HCT116 (cell line): ENCODE measurements at regions not wholly inside any gene's neighbourhood (a gene's known extent, or its start where the extent isn't known, plus 50 kb on each side); places are given as distances from the start of the nearest gene placed in this dataset.

Experiments used
- ATAC-seq: fragments of 200-7000 bp; cut with Tn5 transposase; 2 replicates; pipeline ENCODE4 v1.9.1; 2020; ENCODE audit warnings: mild to moderate bottlenecking, moderate library complexity
- BruUV-seq: library from RNA; stranded (reverse); fragments of 400-500 nt; replicated peaks from 2 replicates; lab custom pipeline; 2021; lab: Mats Ljungman, UMichigan
- CTCF ChIA-PET: fragments of 300-600 bp; sonication (Branson Sonifier 250); formaldehyde crosslinking; loops from one replicate; lab custom pipeline; 2021; ENCODE audit warnings: antibody characterized with exemption; lab: Charles Lee
- POLR2A ChIA-PET: fragments of 300-600, 350-600 bp; sonication (Branson Sonifier 250); formaldehyde crosslinking; loops from one replicate; lab custom pipeline; 2021; ENCODE audit warnings: antibody characterized with exemption; lab: Charles Lee
- RAD21 ChIA-PET, 2 experiments: fragments of 300-600 bp; sonication (Branson Sonifier 250); formaldehyde crosslinking; loops; one replicate each; lab custom pipeline; 2023; ENCODE audit warnings: low total read pairs in 2 of 2; ENCODE audit not compliant: uncharacterized antibody in 2 of 2, unreplicated experiment in 2 of 2, low non-redundant PET in 1 of 2; lab: Charles Lee
- DNase-seq: peaks from one replicate; pipeline ENCODE4 v3.0.0-alpha.2; 2010; ENCODE audit warnings: low read depth, low spot score
- H2AFZ ChIP-seq: fragments of 200-600 bp; shearing (Covaris generic), sonication (generic); 2 replicates; pipeline ENCODE4 v1.6.1; 2017; ENCODE audit warnings: low read depth, mixed run types, mixed read lengths, antibody characterized with exemption, low read length; ENCODE audit not compliant: poor library complexity, severe bottlenecking
- H3K27ac ChIP-seq: 2 replicates; pipeline ENCODE4 v1.5.1; 2012; ENCODE audit warnings: low read depth, low read length
- H3K27me3 ChIP-seq: fragments of 200-600 bp; sonication (generic); 2 replicates; pipeline ENCODE4 v1.6.1; 2016; ENCODE audit warnings: mixed run types, low read length, mixed read lengths; ENCODE audit not compliant: insufficient read depth
- H3K36me3 ChIP-seq, 2 experiments: fragments of 200-500 bp in 1 of 2; fragments of 200-600 bp in 1 of 2; sonication (Bioruptor generic) in 1 of 2; sonication (generic) in 1 of 2; 2 replicates each; pipeline versions ENCODE4 v1.5.1 to v1.6.1; 2014 to 2016; ENCODE audit warnings: low read length in 2 of 2, inconsistent platforms in 1 of 2, mixed read lengths in 1 of 2, mixed run types in 1 of 2; ENCODE audit not compliant: insufficient read depth in 2 of 2, control insufficient read depth in 1 of 2
- H3K4me1 ChIP-seq, 2 experiments: fragments of 200-600 bp in 1 of 2; sonication (generic) in 1 of 2; 2 replicates each; pipeline versions ENCODE4 v1.5.1 to v1.6.1; 2012 to 2017; ENCODE audit warnings: low read length in 2 of 2, inconsistent platforms in 1 of 2, mild to moderate bottlenecking in 1 of 2, mixed read lengths in 1 of 2, mixed run types in 1 of 2, moderate library complexity in 1 of 2; ENCODE audit not compliant: insufficient read depth in 2 of 2, control insufficient read depth in 1 of 2
- H3K4me2 ChIP-seq: fragments of 200-600 bp; sonication (generic); 2 replicates; pipeline ENCODE4 v1.6.1; 2017; ENCODE audit warnings: mixed run types, low read length, mixed read lengths
- H3K4me3 ChIP-seq, 2 experiments: fragments of 200-600 bp in 1 of 2; sonication (generic) in 1 of 2; replicated peaks in 1 of 2; 2 replicates each; pipeline ENCODE4 v1.5.1; 2011 to 2016; ENCODE audit warnings: low read length in 2 of 2, control low read depth in 1 of 2, low read depth in 1 of 2, mild to moderate bottlenecking in 1 of 2, mixed read lengths in 1 of 2, mixed run types in 1 of 2
- H3K79me2 ChIP-seq: fragments of 200-600 bp; sonication (generic); 2 replicates; pipeline ENCODE4 v1.6.1; 2017; ENCODE audit warnings: mild to moderate bottlenecking, mixed run types, low read length, moderate library complexity, mixed read lengths; ENCODE audit not compliant: insufficient read depth
- H3K9ac ChIP-seq: fragments of 200-600 bp; sonication (generic); 2 replicates; pipeline ENCODE4 v1.6.1; 2016; ENCODE audit warnings: low read length, mixed read lengths
- H3K9me2 ChIP-seq: fragments of 200-600 bp; sonication (generic), shearing (Covaris generic); 2 replicates; pipeline ENCODE4 v1.6.1; 2017; ENCODE audit warnings: mixed run types, mild to moderate bottlenecking, moderate library complexity; ENCODE audit not compliant: insufficient read depth
- H3K9me3 ChIP-seq, 2 experiments: fragments of 200-500 bp in 1 of 2; fragments of 200-600 bp in 1 of 2; sonication (Bioruptor generic) in 1 of 2; sonication (generic) in 1 of 2; 2 replicates each; pipeline ENCODE4 v1.6.1; 2014 to 2017; ENCODE audit warnings: low read length in 2 of 2, mixed read lengths in 2 of 2, inconsistent platforms in 1 of 2, low read depth in 1 of 2, mild to moderate bottlenecking in 1 of 2, mixed run types in 1 of 2, moderate library complexity in 1 of 2; ENCODE audit not compliant: control insufficient read depth in 1 of 2, insufficient read depth in 1 of 2
- H4K20me1 ChIP-seq: fragments of 200-600 bp; sonication (generic), shearing (Covaris generic); 2 replicates; pipeline ENCODE4 v1.6.1; 2017; ENCODE audit warnings: mixed run types, mild to moderate bottlenecking, moderate library complexity; ENCODE audit not compliant: insufficient read depth
- CEBPB ChIP-seq: IDR thresholded peaks from 2 replicates; pipeline ENCODE4 v1.6.1; 2012; ENCODE audit warnings: low read depth
- CTCF ChIP-seq, 3 experiments: fragments of 200-600 bp in 1 of 3; sonication (generic) in 1 of 3; IDR thresholded peaks in 2 of 3; conservative IDR thresholded peaks in 1 of 3; 2 replicates each; pipeline ENCODE4 v1.5.1; 2012 to 2017; ENCODE audit warnings: low read depth in 2 of 3, low read length in 2 of 3, antibody characterized with exemption in 1 of 3, borderline replicate concordance in 1 of 3, control low read depth in 1 of 3, mild to moderate bottlenecking in 1 of 3, mixed read lengths in 1 of 3, mixed run types in 1 of 3, moderate library complexity in 1 of 3; ENCODE audit not compliant: insufficient read depth in 1 of 3
- EGR1 ChIP-seq: IDR thresholded peaks from 2 replicates; pipeline ENCODE4 v1.6.1; 2012; ENCODE audit warnings: low read depth
- ELF1 ChIP-seq: IDR thresholded peaks from 2 replicates; pipeline ENCODE4 v1.6.1; 2012; ENCODE audit warnings: low read depth, borderline replicate concordance
- EZH2phosphoT487 ChIP-seq: fragments of 200-600 bp; IDR thresholded peaks from 2 replicates; pipeline ENCODE4 v1.6.1; 2018; ENCODE audit warnings: antibody characterized with exemption, borderline replicate concordance
- FOSL1 ChIP-seq: IDR thresholded peaks from 2 replicates; pipeline ENCODE4 v1.6.1; 2012; ENCODE audit warnings: low read depth
- POLR2AphosphoS5 ChIP-seq: IDR thresholded peaks from 2 replicates; pipeline ENCODE4 v1.6.1; 2011; ENCODE audit warnings: mild to moderate bottlenecking, low read depth, low read length, moderate library complexity
- RAD21 ChIP-seq: IDR thresholded peaks from 2 replicates; pipeline ENCODE4 v1.6.1; 2012; ENCODE audit warnings: low read depth, mild to moderate bottlenecking
- REST ChIP-seq: IDR thresholded peaks from 2 replicates; pipeline ENCODE4 v1.6.1; 2012; ENCODE audit warnings: low read depth
- SP1 ChIP-seq: IDR thresholded peaks from 2 replicates; pipeline ENCODE4 v1.6.1; 2012; ENCODE audit warnings: low read depth
- TCF7L2 ChIP-seq: IDR thresholded peaks from 2 replicates; pipeline ENCODE4 v1.7.0; 2011; ENCODE audit warnings: borderline replicate concordance, inconsistent platforms; ENCODE audit not compliant: insufficient read depth, insufficient read length; ENCODE audit errors: extremely low read depth
- YY1 ChIP-seq: IDR thresholded peaks from 2 replicates; pipeline ENCODE4 v1.6.1; 2011; ENCODE audit warnings: low read length, low read depth, moderate library complexity, mild to moderate bottlenecking; ENCODE audit not compliant: insufficient replicate concordance; ENCODE audit errors: extremely low read depth
- ZBTB33 ChIP-seq: IDR thresholded peaks from 2 replicates; pipeline ENCODE4 v1.6.1; 2011; ENCODE audit warnings: mild to moderate bottlenecking, low read length, moderate library complexity; ENCODE audit not compliant: insufficient replicate concordance; ENCODE audit errors: extremely low read depth
- ZNF274 ChIP-seq: fragments of 200-500 bp; sonication (Bioruptor generic); IDR thresholded peaks from 2 replicates; pipeline ENCODE4 v1.6.1; 2014; ENCODE audit warnings: mild to moderate bottlenecking, low read depth, low read length, inconsistent platforms
- intact Hi-C: fragments of 100-400 bp; cut with micrococcal nuclease; formaldehyde crosslinking; loops from 2 replicates; pipeline ENCODE4 v1.10.0; 2022

GRCh38 chr14:97368049-97368448, 570.9 kb downstream of the VRK1 start:
- H4K20me1 ChIP-seq = no peaks in the 10 kb centered on the region
- RAD21 ChIA-PET = no interaction called here
- BruUV-seq = no TSS peak
- POLR2A ChIA-PET = no interaction called here
- H3K4me1 ChIP-seq = no peaks in the 10 kb centered on the region
- H3K36me3 ChIP-seq = no peaks in the 10 kb centered on the region
- H3K79me2 ChIP-seq = no peaks in the 10 kb centered on the region
- TF ChIP-seq ZNF274 (no peak), EGR1 (no peak), REST (no peak), FOSL1 (no peak), ELF1 (no peak), CTCF (IDR thresholded peaks at IDR 0.05 in 2 of 3, conservative IDR thresholded peaks at IDR 0.05 in 1 of 3; ENCODE audit: borderline replicate concordance in 1 of 3, insufficient read depth in 1 of 3, low read depth in 2 of 3, low read length in 2 of 3) (no peak), ZBTB33 (no peak), YY1 (no peak), CEBPB (no peak), POLR2AphosphoS5 (no peak), SP1 (no peak), EZH2phosphoT487 (no peak), RAD21 (no peak), TCF7L2 (no peak)
- TF ChIP-seq, all 23 proteins: peak for 0
- no peak overlapping the region for H3K4me3 ChIP-seq
- no peak overlapping the region for H3K27ac ChIP-seq
- no peaks in the 10 kb centered on the region for H3K9me2 ChIP-seq
- no peak overlapping the region for H3K9ac ChIP-seq
- intact Hi-C loops = no loop called here
- no peaks in the 10 kb centered on the region for H3K9me3 ChIP-seq
- H3K4me2 ChIP-seq = no peak overlapping the region
- DNase-seq = no peak
- H2AFZ ChIP-seq = no peak overlapping the region
- CTCF ChIA-PET = no interaction called here
- H3K27me3 ChIP-seq = no peaks in the 10 kb centered on the region; the same call in 1 of the 2 replicates
- ATAC-seq = no peak
